ENCODE measurements at regions not wholly inside any gene's neighbourhood (a gene's known extent, or its start where the extent isn't known, plus 50 kb on each side); places are given as distances from the start of the nearest gene placed in this dataset.

DNA sequence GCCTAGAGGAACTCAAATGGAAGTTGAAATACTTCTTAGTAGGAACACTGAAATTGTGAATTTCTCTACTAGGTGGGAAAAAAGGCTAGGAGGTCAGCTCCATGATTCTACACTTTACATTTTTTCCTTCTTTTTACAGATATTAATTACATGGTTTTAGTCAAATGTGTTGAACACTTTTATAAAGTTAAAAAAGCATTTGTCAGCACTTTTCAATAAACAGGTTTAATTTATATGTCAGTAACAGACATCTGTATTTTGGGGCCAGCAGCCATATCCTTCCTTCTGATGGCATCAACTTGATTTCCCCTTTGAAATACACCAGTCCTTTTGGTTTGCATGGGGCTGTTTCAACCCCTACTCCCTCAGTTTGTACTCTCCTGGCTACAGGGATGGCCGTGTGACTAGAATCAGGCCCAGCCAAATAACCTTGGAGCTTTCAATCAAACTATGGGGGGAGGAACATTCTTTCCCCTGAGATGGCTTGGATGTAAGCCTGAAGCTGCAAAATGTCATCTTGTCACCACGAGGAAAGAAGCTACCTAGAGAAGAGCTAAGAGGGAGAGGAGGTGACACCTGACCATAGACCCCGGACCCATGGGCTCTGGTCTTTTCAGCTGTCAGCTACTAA, 171.0 kb upstream of the NEBL start:
- POLR2A ChIA-PET: interaction anchor here in 1 of 2 donors (0.7 kb wide), 1 partner anchor 1563 kb away, joined by 3 read pairs; no protein-coding TSS in a partner anchor

DNA sequence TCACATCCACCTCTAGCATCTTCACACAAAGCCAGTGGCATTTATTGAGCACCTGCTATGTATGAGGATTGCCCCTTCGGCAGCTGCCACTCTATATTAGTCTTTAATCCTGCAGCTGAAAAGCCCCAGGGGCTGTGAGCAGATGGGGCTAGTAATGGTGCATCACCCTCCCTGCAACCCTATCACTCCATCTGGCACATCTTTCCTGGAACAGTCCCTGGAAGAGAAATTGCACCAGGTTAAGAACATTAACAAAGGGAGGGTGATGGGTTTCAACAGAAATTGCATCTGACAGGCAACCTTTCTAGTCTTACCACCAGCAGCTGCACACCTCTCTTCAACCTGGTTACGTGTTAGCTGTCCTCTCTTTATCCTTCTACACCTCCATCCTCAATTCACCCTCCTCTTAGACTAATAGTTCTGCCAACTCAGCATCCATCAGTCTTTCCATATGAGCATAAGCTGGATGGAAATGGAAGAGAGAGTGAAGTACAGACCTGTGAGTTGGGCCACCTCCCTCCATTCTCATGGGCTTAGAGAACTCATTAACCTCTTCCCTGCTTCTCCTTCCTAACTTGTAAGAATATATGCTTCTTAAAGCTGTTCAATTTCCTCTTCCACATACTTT, 168.6 kb upstream of the NEBL start:
- Mint-ChIP-seq H3K9me3 (peaks cover 0 to under 1% (median 0%) of the 10 kb centered on the region in 3 donors), H3K27me3 (peaks cover 2 to 3% of the 10 kb centered on the region in 2 donors), H3K4me3 (no peak overlapping the region), H3K4me1 (no peaks in the 10 kb centered on the region), H3K27ac (no peak overlapping the region), H3K36me3 (no peaks in the 10 kb centered on the region)
- no peaks in the 10 kb centered on the region for H3K36me3 ChIP-seq (ENCODE audit: control insufficient read depth in 2 of 2, extremely low read depth in 1 of 2, insufficient read depth in 1 of 2, low read length in 1 of 2)
- CTCF ChIA-PET: no interaction called here
- no peaks in the 10 kb centered on the region for H3K27me3 ChIP-seq (replicated peaks in 1 of 2; ENCODE audit: control insufficient read depth in 2 of 2, extremely low read depth in 1 of 2, insufficient read depth in 2 of 2, low read length in 1 of 2)
- ATAC-seq (replicated peaks in 1 of 4): no peak
- no peak overlapping the region for H3K27ac ChIP-seq (ENCODE audit: low read length)
- no CpG with 5 or more reads among the region's 2 CpGs for WGBS (ENCODE audit: insufficient coverage)
- DNase-seq: no peak
- no peaks in the 10 kb centered on the region for H3K4me1 ChIP-seq (ENCODE audit: control insufficient read depth in 1 of 2, extremely low read depth in 1 of 2, insufficient read depth in 2 of 2, low read length in 2 of 2)
- no peaks in the 10 kb centered on the region for H3K9me3 ChIP-seq
- H3K4me3 ChIP-seq (ENCODE audit: control insufficient read depth in 1 of 2, extremely low read depth in 1 of 2, low read length in 1 of 2): no peak overlapping the region
- POLR2A ChIA-PET: no interaction called here

More for the DNA sequence above, 171.0 kb upstream of the NEBL start:
- no peaks in the 10 kb centered on the region for H3K4me1 ChIP-seq (ENCODE audit: control insufficient read depth in 1 of 2, extremely low read depth in 1 of 2, insufficient read depth in 2 of 2, low read length in 2 of 2)
- CTCF ChIA-PET: no interaction called here
- H3K4me3 ChIP-seq (ENCODE audit: control insufficient read depth in 1 of 2, extremely low read depth in 1 of 2, low read length in 1 of 2): no peak overlapping the region
- H3K9me3 ChIP-seq: no peaks in the 10 kb centered on the region
- ATAC-seq (replicated peaks in 1 of 4) (no peak), DNase-seq (no peak)
- peaks cover 0 to 7% of the 10 kb centered on the region in 2 experiments for H3K27me3 ChIP-seq (replicated peaks in 1 of 2; ENCODE audit: control insufficient read depth in 2 of 2, extremely low read depth in 1 of 2, insufficient read depth in 2 of 2, low read length in 1 of 2)
- no peaks in the 10 kb centered on the region for H3K4me1 Mint-ChIP-seq
- H3K27ac Mint-ChIP-seq: no peak overlapping the region
- no peaks in the 10 kb centered on the region for H3K9me3 Mint-ChIP-seq
- H3K27me3 Mint-ChIP-seq: peaks cover 3 to 6% of the 10 kb centered on the region in 2 donors
- H3K27ac ChIP-seq (ENCODE audit: low read length): no peak overlapping the region
- H3K36me3 ChIP-seq (ENCODE audit: control insufficient read depth in 2 of 2, extremely low read depth in 1 of 2, insufficient read depth in 1 of 2, low read length in 1 of 2): no peaks in the 10 kb centered on the region
- no peak overlapping the region for H3K4me3 Mint-ChIP-seq
- 0% methylated on average over 1 of the region's 3 CpGs for WGBS (ENCODE audit: insufficient coverage)
- no peaks in the 10 kb centered on the region for H3K36me3 Mint-ChIP-seq

DNA sequence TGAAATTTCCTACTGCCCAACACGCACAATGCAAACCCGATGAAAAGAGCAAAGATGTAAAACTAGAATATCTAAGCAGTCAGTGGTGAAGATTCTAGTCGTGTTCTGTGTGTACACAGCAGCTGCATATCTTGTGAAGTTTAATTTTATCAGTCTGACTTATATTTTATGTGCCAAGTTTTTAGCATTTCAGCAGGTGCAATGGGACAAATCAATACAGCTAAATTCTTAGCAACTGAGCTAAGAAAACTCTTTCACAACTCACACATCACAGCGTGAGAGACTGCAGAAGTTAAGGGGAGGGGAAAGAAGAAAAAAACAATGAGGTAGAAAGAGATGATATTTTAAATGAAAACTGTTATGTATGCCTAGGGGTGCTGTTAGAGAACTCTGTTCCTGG, 164.9 kb upstream of the NEBL start:
- Histone ChIP-seq H3K36me3 (ENCODE audit: control insufficient read depth in 2 of 2, extremely low read depth in 1 of 2, insufficient read depth in 1 of 2, low read length in 1 of 2) (no peaks in the 10 kb centered on the region), H3K4me1 (ENCODE audit: control insufficient read depth in 1 of 2, extremely low read depth in 1 of 2, insufficient read depth in 2 of 2, low read length in 2 of 2) (no peaks in the 10 kb centered on the region), H3K4me3 (ENCODE audit: control insufficient read depth in 1 of 2, extremely low read depth in 1 of 2, low read length in 1 of 2) (no peak overlapping the region), H3K27ac (ENCODE audit: low read length) (no peak overlapping the region), H3K27me3 (replicated peaks in 1 of 2; ENCODE audit: control insufficient read depth in 2 of 2, extremely low read depth in 1 of 2, insufficient read depth in 2 of 2, low read length in 1 of 2) (no peaks in the 10 kb centered on the region), H3K9me3 (no peaks in the 10 kb centered on the region)
- CTCF ChIA-PET: no interaction called here
- no peak overlapping the region for H3K4me3 Mint-ChIP-seq
- no peak for ATAC-seq (replicated peaks in 1 of 4)
- H3K27ac Mint-ChIP-seq: no peak overlapping the region
- H3K4me1 Mint-ChIP-seq: no peaks in the 10 kb centered on the region
- no CpG with 5 or more reads among the region's 4 CpGs for WGBS (ENCODE audit: insufficient coverage)
- POLR2A ChIA-PET: no interaction called here
- peaks cover 2 to 3% of the 10 kb centered on the region in 2 donors for H3K27me3 Mint-ChIP-seq
- peaks cover 3 to 7% (median 4%) of the 10 kb centered on the region in 3 donors for H3K9me3 Mint-ChIP-seq
- H3K36me3 Mint-ChIP-seq: no peaks in the 10 kb centered on the region
- no peak for DNase-seq

GRCh38 chr10:21061184-21061583, 164.1 kb upstream of the NEBL start:
- no peak overlapping the region for H3K4me3 Mint-ChIP-seq
- peaks cover 2 to 7% of the 10 kb centered on the region in 2 donors for H3K27me3 Mint-ChIP-seq
- ChIA-PET POLR2A (no interaction called here), CTCF (no interaction called here)
- no peaks in the 10 kb centered on the region for H3K4me1 Mint-ChIP-seq
- Histone ChIP-seq H3K36me3 (ENCODE audit: control insufficient read depth in 2 of 2, extremely low read depth in 1 of 2, insufficient read depth in 1 of 2, low read length in 1 of 2) (no peaks in the 10 kb centered on the region), H3K9me3 (no peaks in the 10 kb centered on the region), H3K4me1 (ENCODE audit: control insufficient read depth in 1 of 2, extremely low read depth in 1 of 2, insufficient read depth in 2 of 2, low read length in 2 of 2) (no peaks in the 10 kb centered on the region), H3K27ac (ENCODE audit: low read length) (no peak overlapping the region), H3K4me3 (ENCODE audit: control insufficient read depth in 1 of 2, extremely low read depth in 1 of 2, low read length in 1 of 2) (no peak overlapping the region), H3K27me3 (replicated peaks in 1 of 2; ENCODE audit: control insufficient read depth in 2 of 2, extremely low read depth in 1 of 2, insufficient read depth in 2 of 2, low read length in 1 of 2) (no peaks in the 10 kb centered on the region)
- ATAC-seq (replicated peaks in 1 of 4) (no peak), DNase-seq (no peak)
- peaks cover 3 to 7% (median 7%) of the 10 kb centered on the region in 3 donors for H3K9me3 Mint-ChIP-seq
- H3K27ac Mint-ChIP-seq: no peak overlapping the region
- WGBS (ENCODE audit: insufficient coverage): no CpG with 5 or more reads among the region's 2 CpGs
- no peaks in the 10 kb centered on the region for H3K36me3 Mint-ChIP-seq

DNA sequence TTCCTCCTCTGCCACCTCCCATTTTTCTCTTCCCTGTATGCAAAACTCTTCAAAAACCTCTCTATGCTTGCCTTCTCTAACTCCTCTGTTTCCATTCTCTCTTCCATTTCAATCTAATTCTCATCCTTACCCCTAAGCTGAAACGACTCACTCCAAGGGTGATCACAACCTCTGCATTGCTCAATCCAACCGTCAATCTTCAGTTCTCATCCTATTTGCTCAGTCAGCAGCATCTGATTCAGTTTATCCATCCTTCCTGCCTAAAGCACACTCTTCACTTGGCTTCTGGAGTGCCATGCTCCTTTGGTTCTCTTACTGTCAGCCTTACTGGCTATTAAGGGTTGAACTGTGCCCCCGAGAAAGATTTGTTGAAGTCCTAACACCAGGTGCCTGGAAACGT, 163.5 kb upstream of the NEBL start:
- no peak overlapping the region for H3K4me3 ChIP-seq (ENCODE audit: control insufficient read depth in 1 of 2, extremely low read depth in 1 of 2, low read length in 1 of 2)
- H3K4me3 Mint-ChIP-seq: no peak overlapping the region
- H3K9me3 ChIP-seq: no peaks in the 10 kb centered on the region
- H3K27me3 ChIP-seq (replicated peaks in 1 of 2; ENCODE audit: control insufficient read depth in 2 of 2, extremely low read depth in 1 of 2, insufficient read depth in 2 of 2, low read length in 1 of 2): no peaks in the 10 kb centered on the region
- DNase-seq (no peak), ATAC-seq (replicated peaks in 1 of 4) (no peak)
- 70% methylated on average over 2 of the region's 4 CpGs for WGBS (ENCODE audit: insufficient coverage)
- CTCF ChIA-PET: no interaction called here
- no peaks in the 10 kb centered on the region for H3K36me3 Mint-ChIP-seq
- peaks cover 2 to 7% of the 10 kb centered on the region in 2 donors for H3K27me3 Mint-ChIP-seq
- peaks cover 3 to 7% (median 7%) of the 10 kb centered on the region in 3 donors for H3K9me3 Mint-ChIP-seq
- no peak overlapping the region for H3K27ac Mint-ChIP-seq
- peaks cover 2 to 3% of the 10 kb centered on the region in 2 experiments for H3K4me1 ChIP-seq (ENCODE audit: control insufficient read depth in 1 of 2, extremely low read depth in 1 of 2, insufficient read depth in 2 of 2, low read length in 2 of 2)
- POLR2A ChIA-PET: no interaction called here
- H3K27ac ChIP-seq (ENCODE audit: low read length): no peak overlapping the region
- H3K36me3 ChIP-seq (ENCODE audit: control insufficient read depth in 2 of 2, extremely low read depth in 1 of 2, insufficient read depth in 1 of 2, low read length in 1 of 2): no peaks in the 10 kb centered on the region
- peaks cover 0 to 2% (median under 1%) of the 10 kb centered on the region in 3 donors for H3K4me1 Mint-ChIP-seq

DNA sequence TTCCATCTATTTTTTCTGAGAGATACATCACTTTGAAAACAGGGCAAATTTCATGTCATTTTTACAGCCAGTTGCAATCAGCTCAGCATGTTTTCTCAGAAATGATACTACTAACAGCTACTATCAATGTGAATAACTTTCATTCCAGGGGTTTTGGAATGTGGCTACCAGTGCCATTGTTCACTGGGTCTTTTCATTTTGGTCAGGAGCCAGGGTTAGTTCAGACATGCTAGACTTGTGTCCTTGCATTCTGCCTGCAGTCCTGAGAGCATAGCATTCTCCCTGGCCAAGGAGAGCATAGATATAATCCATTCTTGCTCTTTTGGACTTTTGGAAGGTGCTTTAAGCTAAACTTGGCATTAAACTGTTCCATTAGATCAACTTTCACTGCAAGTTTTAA, 160.9 kb upstream of the NEBL start:
- Mint-ChIP-seq H3K9me3 (peaks cover 3 to 7% (median 7%) of the 10 kb centered on the region in 3 donors), H3K27ac (no peak overlapping the region)

More for the DNA sequence above, 160.9 kb upstream of the NEBL start:
- ATAC-seq (replicated peaks in 1 of 4) (no peak), DNase-seq (no peak)
- H3K27me3 ChIP-seq (replicated peaks in 1 of 2; ENCODE audit: control insufficient read depth in 2 of 2, extremely low read depth in 1 of 2, insufficient read depth in 2 of 2, low read length in 1 of 2): no peaks in the 10 kb centered on the region
- Mint-ChIP-seq H3K4me1 (peaks cover 0 to 6% (median 3%) of the 10 kb centered on the region in 3 donors), H3K36me3 (no peaks in the 10 kb centered on the region), H3K4me3 (no peak overlapping the region), H3K27me3 (peaks cover 0 to 4% of the 10 kb centered on the region in 2 donors)
- no peaks in the 10 kb centered on the region for H3K36me3 ChIP-seq (ENCODE audit: control insufficient read depth in 2 of 2, extremely low read depth in 1 of 2, insufficient read depth in 1 of 2, low read length in 1 of 2)
- ChIA-PET POLR2A (no interaction called here), CTCF (no interaction called here)
- no peak overlapping the region for H3K27ac ChIP-seq (ENCODE audit: low read length)
- H3K4me3 ChIP-seq (ENCODE audit: control insufficient read depth in 1 of 2, extremely low read depth in 1 of 2, low read length in 1 of 2): no peak overlapping the region
- H3K9me3 ChIP-seq: no peaks in the 10 kb centered on the region
- peaks cover 4 to 9% of the 10 kb centered on the region in 2 experiments for H3K4me1 ChIP-seq (ENCODE audit: control insufficient read depth in 1 of 2, extremely low read depth in 1 of 2, insufficient read depth in 2 of 2, low read length in 2 of 2)

Data from T-cell (primary cell).